SK-N-SH treated with all-trans-retinoic acid at 6 μM for 48 hours (cell line): ENCODE measurements at regions not wholly inside any gene's neighbourhood (a gene's known extent, or its start where the extent isn't known, plus 50 kb on each side); places are given as distances from the start of the nearest gene placed in this dataset.

ENCODE experiments used
- ATAC-seq: fragments of 200-7000 bp; cut with Tn5 transposase; 3 replicates; pipeline ENCODE4 v1.9.1; 2020; ENCODE audit warnings: mild to moderate bottlenecking, moderate library complexity
- ARNTL ChIP-seq: fragments of 450-650 bp; formaldehyde crosslinking; IDR thresholded peaks from 2 replicates; pipeline ENCODE4 v1.5.0; 2020; ENCODE audit warnings: low read depth, mild to moderate bottlenecking, moderate library complexity, borderline replicate concordance
- BACH2 ChIP-seq: fragments of 250-450 bp; sonication (Bioruptor Pico); IDR thresholded peaks from 2 replicates; pipeline ENCODE4 v1.9.0; 2021; ENCODE audit warnings: mild to moderate bottlenecking, borderline replicate concordance
- CREB5 ChIP-seq: fragments of 250-450 bp; sonication (Bioruptor Pico); IDR thresholded peaks from 2 replicates; pipeline ENCODE4 v1.5.1; 2020; ENCODE audit warnings: low read depth, mild to moderate bottlenecking, moderate library complexity
- CSDC2 ChIP-seq: fragments of 250-450 bp; sonication (Bioruptor Pico); IDR thresholded peaks from 2 replicates; pipeline ENCODE4 v1.5.0; 2020; ENCODE audit warnings: mild to moderate bottlenecking, moderate library complexity
- ESRRG ChIP-seq: fragments of 250-450 bp; sonication (Bioruptor Pico); IDR thresholded peaks from 2 replicates; pipeline ENCODE4 v1.6.1; 2021; ENCODE audit warnings: mild to moderate bottlenecking
- GLIS3 ChIP-seq: fragments of 250-450 bp; sonication (Bioruptor Pico); IDR thresholded peaks from 2 replicates; pipeline ENCODE4 v1.5.0; 2020; ENCODE audit warnings: mild to moderate bottlenecking, moderate library complexity
- ISL1 ChIP-seq: fragments of 250-450 bp; sonication (Bioruptor Pico); IDR thresholded peaks from 2 replicates; pipeline ENCODE4 v2.1.2; 2022; ENCODE audit warnings: mild to moderate bottlenecking, moderate library complexity
- OSR1 ChIP-seq: fragments of 250-450 bp; sonication (Bioruptor Pico); IDR thresholded peaks from 2 replicates; pipeline ENCODE4 v1.8.0; 2022; ENCODE audit warnings: moderate library complexity, mild to moderate bottlenecking, inconsistent platforms
- PATZ1 ChIP-seq: fragments of 250-450 bp; sonication (Bioruptor Pico); IDR thresholded peaks from 2 replicates; pipeline ENCODE4 v1.8.0; 2020; ENCODE audit warnings: mild to moderate bottlenecking, moderate library complexity, borderline replicate concordance
- SNAI2 ChIP-seq: fragments of 250-450 bp; sonication (Bioruptor Pico); IDR thresholded peaks from 2 replicates; pipeline ENCODE4 v1.5.0; 2020; ENCODE audit warnings: mild to moderate bottlenecking, moderate library complexity
- TCF4 ChIP-seq: fragments of 250-450 bp; sonication (Bioruptor Pico); IDR thresholded peaks from 2 replicates; pipeline ENCODE4 v1.8.0; 2021; ENCODE audit warnings: mild to moderate bottlenecking, moderate library complexity, borderline replicate concordance
- TOX ChIP-seq: fragments of 250-450 bp; sonication (Bioruptor Pico); IDR thresholded peaks from 2 replicates; pipeline ENCODE4 v1.8.0; 2021; ENCODE audit warnings: mild to moderate bottlenecking, moderate library complexity, borderline replicate concordance
- TSHZ2 ChIP-seq: fragments of 250-450 bp; sonication (Bioruptor Pico); IDR thresholded peaks from 2 replicates; pipeline ENCODE4 v1.5.0; 2020; ENCODE audit warnings: mild to moderate bottlenecking, moderate library complexity
- ZC3H10 ChIP-seq: fragments of 250-450 bp; sonication (Bioruptor Pico); IDR thresholded peaks from 2 replicates; pipeline ENCODE4 v1.5.1; 2021; ENCODE audit warnings: mild to moderate bottlenecking, moderate library complexity
- ZFP3 ChIP-seq: fragments of 250-450 bp; sonication (Bioruptor Pico); IDR thresholded peaks from 2 replicates; pipeline ENCODE4 v1.5.0; 2020; ENCODE audit warnings: mild to moderate bottlenecking, moderate library complexity
- ZFP30 ChIP-seq: fragments of 450-650 bp; formaldehyde crosslinking; IDR thresholded peaks from 2 replicates; pipeline ENCODE4 v1.5.0; 2022; ENCODE audit warnings: mild to moderate bottlenecking, moderate library complexity
- ZNF565 ChIP-seq: fragments of 450-650 bp; formaldehyde crosslinking; conservative IDR thresholded peaks from 2 replicates; pipeline ENCODE4 v1.5.0; 2020; ENCODE audit warnings: low read depth, mild to moderate bottlenecking, moderate library complexity
- ZNF70 ChIP-seq: fragments of 450-650 bp; formaldehyde crosslinking; IDR thresholded peaks from 2 replicates; pipeline ENCODE4 v1.5.0; 2020; ENCODE audit warnings: mild to moderate bottlenecking, moderate library complexity
- ZNF8 ChIP-seq: fragments of 450-650 bp; formaldehyde crosslinking; IDR thresholded peaks from 2 replicates; pipeline ENCODE4 v1.5.0; 2020; ENCODE audit warnings: mild to moderate bottlenecking, moderate library complexity
- TF ChIP-seq, protein P1 (sequence below): fragments of 250-450 bp; sonication (Bioruptor Pico); IDR thresholded peaks from 2 replicates; pipeline ENCODE4 v1.8.0; 2021; ENCODE audit warnings: low read depth, mild to moderate bottlenecking, moderate library complexity, borderline replicate concordance
- TF ChIP-seq, protein P2 (sequence below): fragments of 250-450 bp; sonication (Bioruptor Pico); IDR thresholded peaks from 2 replicates; pipeline ENCODE4 v1.5.1; 2021; ENCODE audit warnings: mild to moderate bottlenecking, moderate library complexity

- no peak for ATAC-seq
- TF ChIP-seq BACH2 (CRISPR knock-in tag) (no peak), ISL1 (CRISPR knock-in tag) (no peak), CREB5 (CRISPR knock-in tag) (no peak), CSDC2 (no peak), ZNF565 (no peak), ESRRG (no peak), SNAI2 (CRISPR knock-in tag) (no peak), ARNTL (CRISPR knock-in tag) (no peak)
- TF ChIP-seq, protein P1, sequence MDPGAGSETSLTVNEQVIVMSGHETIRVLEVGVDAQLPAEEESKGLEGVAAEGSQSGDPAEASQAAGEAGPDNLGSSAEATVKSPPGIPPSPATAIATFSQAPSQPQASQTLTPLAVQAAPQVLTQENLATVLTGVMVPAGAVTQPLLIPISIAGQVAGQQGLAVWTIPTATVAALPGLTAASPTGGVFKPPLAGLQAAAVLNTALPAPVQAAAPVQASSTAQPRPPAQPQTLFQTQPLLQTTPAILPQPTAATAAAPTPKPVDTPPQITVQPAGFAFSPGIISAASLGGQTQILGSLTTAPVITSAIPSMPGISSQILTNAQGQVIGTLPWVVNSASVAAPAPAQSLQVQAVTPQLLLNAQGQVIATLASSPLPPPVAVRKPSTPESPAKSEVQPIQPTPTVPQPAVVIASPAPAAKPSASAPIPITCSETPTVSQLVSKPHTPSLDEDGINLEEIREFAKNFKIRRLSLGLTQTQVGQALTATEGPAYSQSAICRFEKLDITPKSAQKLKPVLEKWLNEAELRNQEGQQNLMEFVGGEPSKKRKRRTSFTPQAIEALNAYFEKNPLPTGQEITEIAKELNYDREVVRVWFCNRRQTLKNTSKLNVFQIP (CRISPR knock-in tag), result no peak
These were observed 1123.0 kb downstream of the VRK1 start for GRCh38 chr14:97920201-97920600.

- ATAC-seq, result no peak
- TF ChIP-seq ZNF70 (no peak), ZC3H10 (CRISPR knock-in tag) (no peak), CREB5 (CRISPR knock-in tag) (no peak), CSDC2 (no peak), GLIS3 (CRISPR knock-in tag) (no peak), TSHZ2 (CRISPR knock-in tag) (no peak), ZFP30 (CRISPR knock-in tag) (no peak)
- TF ChIP-seq, protein P2, sequence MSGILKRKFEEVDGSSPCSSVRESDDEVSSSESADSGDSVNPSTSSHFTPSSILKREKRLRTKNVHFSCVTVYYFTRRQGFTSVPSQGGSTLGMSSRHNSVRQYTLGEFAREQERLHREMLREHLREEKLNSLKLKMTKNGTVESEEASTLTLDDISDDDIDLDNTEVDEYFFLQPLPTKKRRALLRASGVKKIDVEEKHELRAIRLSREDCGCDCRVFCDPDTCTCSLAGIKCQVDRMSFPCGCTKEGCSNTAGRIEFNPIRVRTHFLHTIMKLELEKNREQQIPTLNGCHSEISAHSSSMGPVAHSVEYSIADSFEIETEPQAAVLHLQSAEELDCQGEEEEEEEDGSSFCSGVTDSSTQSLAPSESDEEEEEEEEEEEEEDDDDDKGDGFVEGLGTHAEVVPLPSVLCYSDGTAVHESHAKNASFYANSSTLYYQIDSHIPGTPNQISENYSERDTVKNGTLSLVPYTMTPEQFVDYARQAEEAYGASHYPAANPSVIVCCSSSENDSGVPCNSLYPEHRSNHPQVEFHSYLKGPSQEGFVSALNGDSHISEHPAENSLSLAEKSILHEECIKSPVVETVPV (CRISPR knock-in tag), result no peak
These were observed 1124.1 kb downstream of the VRK1 start for GRCh38 chr14:97921296-97921695.

- TF ChIP-seq OSR1 (CRISPR knock-in tag), result no peak
- no peak for TF ChIP-seq BACH2 (CRISPR knock-in tag)
- TF ChIP-seq, protein P2 (CRISPR knock-in tag), result no peak
- TF ChIP-seq GLIS3 (CRISPR knock-in tag), result no peak
- TF ChIP-seq ZNF8 (CRISPR knock-in tag), result no peak
- no peak for TF ChIP-seq ZNF70
- no peak for TF ChIP-seq TCF4 (CRISPR knock-in tag)
- TF ChIP-seq ZC3H10 (CRISPR knock-in tag), result no peak
- no peak for TF ChIP-seq PATZ1 (CRISPR knock-in tag)
- no peak for TF ChIP-seq ISL1 (CRISPR knock-in tag)
- no peak for TF ChIP-seq ZNF565
- TF ChIP-seq ARNTL (CRISPR knock-in tag), result no peak
- TF ChIP-seq TOX (CRISPR knock-in tag), result no peak
- no peak for TF ChIP-seq ZFP3 (CRISPR knock-in tag)
- no peak for TF ChIP-seq ZFP30 (CRISPR knock-in tag)
- no peak for TF ChIP-seq CSDC2
- no peak for ATAC-seq
These were observed 1127.9 kb downstream of the VRK1 start for GRCh38 chr14:97924922-97925613.
